GM18873 (cell line): ENCODE measurements at regions not wholly inside any gene's neighbourhood (a gene's known extent, or its start where the extent isn't known, plus 50 kb on each side); places are given as distances from the start of the nearest gene placed in this dataset.

ENCODE experiments used
- ATAC-seq: cut with Tn5 transposase; IDR thresholded peaks from one replicate; pipeline ENCODE4 v1.9.1; 2021; ENCODE audit warnings: mild to moderate bottlenecking, moderate library complexity, moderate number of reproducible peaks; ENCODE audit not compliant: unreplicated experiment, low FRiP score

DNA sequence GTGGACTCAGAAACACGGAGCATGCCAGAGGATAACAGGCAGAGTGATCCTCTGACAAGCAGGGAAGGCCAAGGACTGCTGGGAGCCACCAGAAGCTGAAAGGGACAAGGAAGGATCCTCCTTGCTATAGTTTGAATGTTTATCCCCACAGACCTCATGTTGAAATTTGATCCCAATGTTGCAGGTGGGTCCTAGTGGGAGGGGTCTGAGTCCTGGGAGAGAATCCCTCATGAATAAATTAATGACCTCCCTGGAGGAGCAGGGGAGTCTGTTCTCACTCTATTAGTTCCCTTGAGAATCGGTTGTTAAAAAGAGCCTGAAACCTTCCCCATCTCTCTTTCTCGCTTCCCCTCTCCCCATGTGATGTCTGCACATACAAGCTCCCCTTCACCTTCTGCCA, 124.4 kb downstream of the FBXO15 start:
- no peak for ATAC-seq

DNA sequence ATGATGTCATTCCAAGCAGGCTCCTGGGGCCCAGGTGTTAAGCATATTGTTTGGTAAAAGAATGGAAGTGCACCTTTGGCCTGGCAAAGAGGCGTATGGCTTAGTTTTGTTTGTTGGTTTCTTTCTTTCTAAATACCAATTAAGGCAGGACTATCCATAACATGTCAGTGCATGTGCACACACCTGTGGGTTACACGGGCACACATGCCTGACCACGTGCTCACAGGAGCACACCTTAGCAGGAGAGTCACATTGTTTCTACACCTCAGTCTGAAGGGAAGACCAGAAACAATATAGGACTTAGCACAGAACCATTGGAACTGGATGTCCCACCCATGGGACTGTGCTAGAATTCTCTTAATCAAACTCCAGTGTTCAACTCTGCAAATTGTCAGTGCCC, 127.8 kb downstream of the FBXO15 start:
- no peak for ATAC-seq

DNA sequence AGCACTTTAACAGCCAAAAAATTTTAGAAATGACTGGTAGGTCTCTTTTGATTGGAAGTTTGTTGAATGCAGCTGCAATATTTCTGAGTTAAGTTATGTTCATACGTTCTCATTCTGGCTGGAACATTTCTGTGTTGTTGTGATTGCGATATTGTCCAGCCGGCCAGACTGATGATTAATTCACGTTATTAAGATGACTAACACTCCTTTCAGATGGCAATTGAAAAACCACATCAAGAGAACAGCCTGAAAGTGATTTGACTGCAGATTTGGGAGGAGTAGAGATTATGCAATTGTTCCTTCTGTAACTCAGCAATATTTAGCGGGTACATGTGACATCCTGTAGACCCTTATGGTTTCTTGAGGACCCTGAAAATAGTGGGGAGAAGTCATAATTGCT, 133.7 kb downstream of the FBXO15 start:
- ATAC-seq = no peak

DNA sequence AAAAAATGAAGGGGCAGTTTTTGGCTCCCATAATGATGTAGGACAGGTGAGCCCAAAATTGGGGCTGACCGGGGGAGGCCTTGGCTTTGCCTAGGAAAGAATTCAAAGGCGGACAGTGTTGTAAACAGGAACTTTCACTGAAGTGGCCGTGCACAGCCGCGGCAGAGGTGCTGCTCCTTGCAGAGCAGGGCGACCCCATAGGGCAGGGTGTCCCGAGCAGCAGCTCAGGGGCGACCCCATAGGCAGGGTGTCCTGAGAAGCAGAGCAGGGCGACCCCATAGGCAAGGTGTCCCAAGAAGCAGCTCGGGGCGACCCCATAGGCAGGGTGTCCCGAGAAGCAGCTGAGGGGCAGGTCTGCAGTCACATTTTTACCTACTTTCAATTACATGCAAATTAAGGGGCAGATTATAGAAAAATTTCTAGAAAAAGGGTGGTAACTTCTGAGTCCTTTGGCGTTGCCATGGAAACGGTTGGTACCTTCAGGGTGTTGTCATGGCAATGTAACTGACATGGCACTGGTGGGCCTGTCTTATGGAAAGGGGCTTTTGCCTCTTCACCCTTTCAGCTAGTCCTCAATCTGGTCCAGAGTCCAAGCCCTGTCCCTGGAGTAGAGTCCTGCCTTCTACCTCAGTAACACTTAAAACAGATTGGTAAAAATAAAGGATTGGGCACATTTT, 134.5 kb downstream of the FBXO15 start:
- no peak for ATAC-seq

DNA sequence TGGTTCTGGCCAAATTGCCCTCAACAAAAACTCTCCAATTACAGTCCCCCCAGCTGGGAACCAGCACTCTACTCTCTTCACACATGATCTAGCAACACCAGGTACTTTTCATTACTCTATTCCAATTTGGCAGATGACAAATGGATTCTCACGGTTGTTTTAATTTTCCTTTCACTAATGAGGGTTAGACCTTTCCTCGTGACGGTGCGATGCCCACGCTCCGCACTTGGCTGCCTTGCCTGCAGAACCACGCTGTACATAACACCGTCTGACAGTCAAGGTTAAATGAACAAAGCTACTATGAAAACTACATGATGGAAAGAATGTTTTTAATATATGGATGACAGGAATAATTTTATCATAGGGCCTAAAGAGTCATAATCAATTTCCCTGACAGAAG, 141.5 kb downstream of the FBXO15 start:
- ATAC-seq = no peak

DNA sequence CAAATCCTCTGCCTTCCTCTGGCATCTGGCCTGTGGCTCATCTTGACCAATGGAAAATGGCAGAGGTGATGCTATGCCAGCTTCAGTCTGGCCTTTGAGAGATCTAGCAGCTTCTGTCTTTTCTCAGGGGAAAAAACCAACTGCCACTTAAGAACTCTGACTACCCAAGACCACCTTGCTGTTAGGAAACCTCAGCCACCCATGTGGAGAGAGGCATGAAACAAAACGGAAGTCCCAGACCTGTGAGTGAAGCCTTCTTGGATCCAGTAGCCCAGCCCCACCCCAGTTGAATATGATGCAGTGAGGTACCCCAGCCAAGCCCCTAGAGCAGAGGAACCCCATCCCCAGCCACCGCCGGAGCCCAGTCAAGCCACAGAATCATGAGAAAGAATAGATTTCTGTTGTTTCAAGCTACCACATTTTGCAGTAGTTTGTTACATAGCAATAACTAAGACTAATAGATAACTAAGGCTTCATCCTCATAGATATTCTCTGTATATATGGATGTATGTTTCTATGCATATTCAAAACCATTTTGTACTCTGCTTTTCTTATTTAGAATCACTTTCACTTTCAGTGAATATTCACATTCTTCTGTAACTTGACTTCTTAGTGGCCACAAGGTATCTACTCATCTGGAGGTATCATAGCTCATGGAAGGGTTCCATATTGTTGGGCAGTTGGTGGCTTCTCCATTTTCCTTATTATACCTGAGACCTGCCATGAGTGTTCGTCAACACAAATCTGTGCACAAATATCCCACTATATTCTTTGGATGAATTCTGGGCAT, 142.1 kb downstream of the FBXO15 start:
- no peak for ATAC-seq

DNA sequence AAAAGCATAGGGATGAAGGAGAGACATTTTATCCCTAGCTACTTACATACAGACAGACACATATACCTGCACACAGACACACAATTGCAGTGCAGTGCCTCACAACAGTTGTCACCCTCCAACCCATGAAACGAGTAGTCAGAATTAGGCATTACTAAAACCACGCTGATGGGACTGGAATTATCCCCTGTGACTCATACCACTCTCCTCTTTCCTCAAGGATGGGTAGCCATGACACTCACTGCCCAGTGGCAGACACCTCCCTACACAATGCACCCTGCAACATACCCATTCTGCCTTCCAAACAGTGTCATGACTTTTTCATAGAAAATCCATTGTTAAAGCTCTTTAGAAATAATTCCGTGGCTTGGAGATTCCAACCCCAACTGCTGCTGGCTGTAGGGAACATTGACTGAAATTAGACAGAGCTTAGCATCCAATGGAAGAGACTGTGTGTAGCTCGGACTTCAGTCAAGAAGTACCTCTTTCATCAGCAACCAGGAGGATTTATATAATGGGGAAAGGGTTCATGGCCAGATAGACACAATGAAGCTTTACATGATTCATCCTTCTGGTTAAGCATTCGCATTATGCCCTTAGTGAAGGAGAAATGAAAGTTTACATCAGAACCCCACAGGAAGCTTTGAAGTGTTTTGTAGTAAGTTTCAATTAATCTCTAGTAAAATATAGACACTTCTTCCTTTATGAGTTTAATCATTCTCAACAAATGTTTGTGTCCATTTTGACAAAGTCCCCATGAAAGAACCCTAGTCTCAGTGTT, 155.2 kb downstream of the FBXO15 start:
- ATAC-seq = no peak

DNA sequence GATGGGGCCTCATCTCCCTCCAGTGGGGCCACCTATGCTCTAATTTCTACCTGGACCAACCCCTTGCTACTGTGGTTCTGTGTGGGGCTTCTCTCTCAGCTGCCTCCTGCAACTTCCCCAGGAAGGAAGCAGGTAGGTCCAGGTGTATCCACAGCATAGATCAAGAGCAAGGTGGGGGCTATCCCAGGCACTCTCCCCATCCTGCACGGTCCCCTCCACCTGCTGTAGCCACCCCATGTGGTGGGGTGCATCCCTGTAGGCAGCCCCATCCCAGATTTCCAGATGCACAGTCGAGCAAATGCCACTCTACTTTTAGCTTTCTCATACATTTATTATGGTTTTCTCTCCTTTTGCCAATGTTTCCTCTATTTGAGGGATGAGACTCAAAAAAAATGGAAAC, 156.1 kb downstream of the FBXO15 start:
- no peak for ATAC-seq

DNA sequence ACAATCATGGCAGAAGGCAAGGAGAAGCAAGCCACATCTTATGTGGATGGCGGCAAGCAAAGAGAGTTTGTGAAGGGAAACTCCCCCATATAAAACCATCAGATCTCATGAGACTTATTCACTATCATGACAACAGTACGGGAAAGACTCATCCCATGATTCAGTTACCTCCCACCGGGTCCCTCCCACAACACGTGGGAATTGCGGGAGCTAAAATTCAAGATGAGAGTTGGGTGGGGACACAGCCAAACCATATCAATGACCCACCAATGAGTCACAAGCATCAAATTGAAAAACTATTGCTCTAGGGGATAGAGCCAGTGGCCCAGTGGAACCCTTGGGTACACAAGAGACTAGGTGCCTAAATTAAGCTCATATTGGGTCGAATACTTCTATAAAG, 157.4 kb downstream of the FBXO15 start:
- no peak for ATAC-seq

DNA sequence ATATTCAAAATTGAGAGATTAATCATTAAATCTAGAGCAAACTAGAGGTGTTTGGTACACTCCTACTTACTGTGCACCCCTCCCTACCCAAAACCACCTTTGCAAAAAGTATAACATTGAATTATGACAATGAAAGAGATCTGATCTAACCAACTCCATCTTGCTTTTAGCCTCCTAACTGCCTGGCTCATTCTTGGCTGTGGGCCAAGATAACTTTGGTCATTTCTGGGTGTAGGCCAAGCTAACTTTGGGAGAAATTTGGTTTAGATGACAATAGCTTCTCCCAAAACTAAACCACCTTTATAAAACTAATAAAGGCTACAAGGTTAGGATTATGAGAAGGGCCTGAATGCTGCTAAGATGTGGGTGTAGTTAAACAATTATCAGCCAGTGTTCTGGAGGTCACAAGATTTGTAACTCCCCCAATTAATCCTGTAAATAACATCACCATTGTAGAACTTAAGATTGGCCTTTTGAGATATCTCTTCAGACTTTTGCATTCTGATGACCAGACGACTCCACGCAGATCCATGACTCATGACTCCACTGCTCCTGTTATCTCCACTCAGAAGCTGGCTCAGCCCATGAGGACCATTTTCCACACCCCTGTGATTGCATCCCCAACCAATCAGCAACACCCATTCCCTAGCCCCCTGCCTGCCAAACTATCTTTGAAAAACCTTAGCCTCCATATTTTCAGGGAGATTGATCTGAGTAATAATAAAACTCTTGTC, 160.2 kb downstream of the FBXO15 start:
- no peak for ATAC-seq

DNA sequence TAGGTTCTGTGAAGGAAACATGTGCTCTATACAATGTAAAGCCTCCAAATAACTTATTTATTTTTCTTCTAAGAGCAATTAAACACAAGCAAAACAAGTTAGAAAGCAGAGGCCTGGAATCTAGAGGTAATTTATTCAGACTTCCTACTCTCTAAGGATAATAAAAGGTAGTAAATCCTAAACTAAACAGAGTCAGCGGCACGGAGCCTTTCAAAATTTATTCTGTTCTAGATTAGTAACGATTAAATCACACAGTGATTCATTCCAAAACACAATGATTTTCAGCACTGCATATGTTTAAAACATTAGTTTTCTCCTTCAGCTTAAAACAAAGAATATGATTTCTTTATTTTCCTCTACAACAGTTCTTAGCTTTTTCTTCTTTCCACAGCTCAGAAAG, 160.9 kb downstream of the FBXO15 start:
- no peak for ATAC-seq

DNA sequence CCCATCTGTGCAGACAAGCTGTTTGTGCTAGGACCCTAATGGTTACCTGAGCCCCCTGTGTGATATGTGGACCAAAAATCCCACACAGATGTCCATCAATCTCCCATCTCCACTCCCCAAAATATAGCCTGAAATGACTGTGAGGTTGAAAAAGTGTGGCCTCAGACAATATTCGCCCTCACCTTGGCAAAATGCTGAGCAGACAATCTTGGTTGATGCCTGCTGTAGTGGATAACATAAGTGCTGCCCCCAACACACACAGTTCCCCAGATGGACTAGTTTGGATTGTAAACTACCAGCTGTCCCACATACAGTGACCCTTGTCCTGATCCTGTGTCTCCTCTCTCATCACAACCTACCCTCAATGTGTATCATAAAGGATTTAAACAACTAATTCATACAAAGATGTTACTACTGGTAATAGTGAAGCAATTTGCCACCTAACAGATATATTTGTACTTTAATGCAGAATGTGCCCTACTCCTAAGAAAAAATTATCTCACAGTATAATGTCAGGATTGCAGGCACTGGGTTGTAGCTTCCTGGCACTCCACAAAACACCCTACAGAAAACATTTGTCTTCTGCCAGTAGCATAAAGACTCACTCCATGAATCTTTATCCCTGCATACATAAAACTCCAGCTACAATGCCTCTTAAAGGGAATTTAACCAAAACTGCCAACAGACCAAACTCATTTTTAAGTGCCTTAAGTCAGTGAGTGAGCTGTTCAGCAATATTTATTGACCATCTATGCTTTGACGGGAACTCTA, 161.6 kb downstream of the FBXO15 start:
- ATAC-seq = no peak

DNA sequence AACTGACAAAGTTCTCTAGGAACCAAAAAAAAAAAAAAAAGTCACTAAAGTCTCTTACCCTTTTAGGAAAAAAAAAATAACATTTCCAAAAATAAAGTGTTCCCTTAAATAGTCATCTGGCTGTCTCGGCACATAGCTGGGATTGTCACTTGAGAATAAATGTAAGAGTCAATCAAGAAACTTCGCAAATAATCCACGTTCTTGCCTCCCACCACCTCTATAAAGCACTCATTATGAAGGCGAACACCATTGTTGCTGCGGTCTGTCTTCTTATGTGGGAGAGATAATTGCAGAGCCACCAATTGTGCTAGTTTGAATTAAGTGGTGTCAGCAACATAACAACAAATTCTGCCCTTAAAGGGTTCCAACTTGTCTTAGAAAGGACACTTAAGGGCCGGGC, 163.7 kb downstream of the FBXO15 start:
- ATAC-seq = no peak

DNA sequence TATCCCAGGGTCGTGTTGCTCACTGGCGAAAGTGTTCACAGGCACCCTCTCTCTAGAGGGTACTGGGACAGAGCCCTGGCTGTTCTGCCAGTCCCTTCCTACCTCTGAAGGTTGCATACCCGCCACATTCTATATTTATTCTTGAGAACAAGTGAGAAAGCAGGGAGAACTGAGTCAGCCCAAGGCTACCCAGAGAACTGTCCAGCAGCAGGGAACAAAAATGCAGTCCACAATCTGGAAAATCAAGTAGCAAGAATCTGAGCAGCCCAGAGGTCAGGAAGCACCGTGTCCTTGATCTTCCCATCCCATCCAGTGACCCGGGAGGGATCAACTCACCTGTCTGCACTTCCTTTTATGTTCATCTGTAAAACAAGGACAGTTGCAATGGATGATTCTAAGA, 164.1 kb downstream of the FBXO15 start:
- ATAC-seq = no peak

DNA sequence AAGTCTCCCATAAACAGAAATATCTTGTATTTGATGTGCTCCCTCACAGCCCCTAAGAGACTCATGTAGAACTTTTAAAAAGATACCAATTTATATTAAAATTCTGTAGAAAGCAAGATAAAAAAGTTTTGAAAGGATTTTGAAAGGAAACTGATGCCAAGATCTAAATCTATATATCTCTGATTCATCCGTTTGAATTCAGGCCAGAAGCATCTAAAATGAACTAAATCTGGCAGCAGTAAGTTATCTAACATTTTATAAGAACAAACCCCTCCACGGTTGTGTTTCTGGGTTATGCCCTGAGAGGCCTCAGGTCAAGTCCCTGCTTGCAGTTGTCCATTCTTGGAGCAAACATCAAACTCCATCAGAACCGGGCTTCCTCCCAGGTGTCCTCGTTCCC, 165.8 kb downstream of the FBXO15 start:
- no peak for ATAC-seq

DNA sequence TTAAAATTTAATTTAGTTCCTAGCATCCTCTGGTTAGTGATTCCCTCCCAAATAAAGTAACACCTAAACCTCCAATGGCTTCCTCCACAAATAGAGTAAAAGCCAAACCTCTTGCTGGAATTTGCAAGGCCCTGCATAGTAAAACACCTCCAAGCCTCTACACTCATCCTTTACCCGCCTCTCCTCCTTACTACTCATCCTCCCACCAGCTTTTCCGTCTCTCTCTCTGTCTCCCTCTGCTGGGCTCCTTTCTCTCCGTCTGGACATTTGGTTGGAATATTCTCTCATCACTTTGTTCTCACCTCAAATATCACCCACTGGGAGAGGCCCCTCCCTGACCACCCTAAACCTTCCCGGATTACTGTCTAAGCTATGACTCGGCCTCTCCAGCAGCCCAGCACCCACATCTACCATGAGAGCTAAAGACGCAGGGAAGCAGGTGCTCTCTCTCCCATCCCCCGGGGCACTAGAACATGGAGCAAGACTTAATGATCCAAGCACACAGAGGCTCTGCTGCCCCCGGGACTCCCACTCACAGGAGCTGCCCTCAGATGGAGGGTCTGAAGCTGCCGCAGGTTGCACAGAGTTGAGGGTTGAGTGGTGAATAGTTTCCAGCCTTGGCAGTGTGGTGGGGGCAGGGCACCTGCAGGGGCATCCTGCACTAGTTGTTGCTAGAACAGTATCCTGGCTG, 167.2 kb downstream of the FBXO15 start:
- no peak for ATAC-seq

DNA sequence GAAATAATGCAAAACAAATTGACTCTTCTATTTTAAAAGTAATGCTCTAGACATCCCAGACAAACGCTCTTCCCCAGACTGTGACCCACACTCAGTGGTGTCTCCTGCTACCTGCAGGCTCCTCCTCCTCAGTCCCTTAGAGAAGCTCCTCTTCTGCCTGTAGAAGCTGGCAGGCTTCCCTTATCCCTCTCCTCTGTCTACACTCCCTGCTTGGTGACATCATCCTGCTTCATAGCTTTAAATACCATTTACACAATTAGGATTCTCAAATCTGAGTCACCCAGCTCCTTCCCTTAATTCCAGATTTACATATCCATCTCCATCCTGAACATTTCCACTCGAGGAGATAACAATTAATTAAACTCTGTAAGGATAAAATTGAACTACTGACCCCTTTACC, 167.9 kb downstream of the FBXO15 start:
- no peak for ATAC-seq

DNA sequence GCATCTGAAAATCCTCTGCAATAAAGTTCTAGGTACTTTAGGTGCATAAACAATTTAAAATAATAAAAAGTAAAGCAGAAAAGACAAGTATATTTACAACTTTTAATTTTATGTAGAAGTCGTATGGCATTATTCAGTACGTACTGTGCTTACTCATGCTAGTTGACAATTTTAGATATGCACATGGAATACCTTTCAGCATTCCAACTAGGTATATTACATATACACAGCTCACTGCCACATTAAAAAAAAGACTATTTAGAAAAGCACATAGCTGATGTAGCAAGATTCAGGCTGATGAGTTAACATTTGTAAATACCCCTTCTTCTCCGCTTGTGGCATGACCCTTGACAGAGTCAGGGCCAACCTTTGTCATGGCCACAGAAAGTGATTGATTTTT, 171.2 kb downstream of the FBXO15 start:
- ATAC-seq = no peak

DNA sequence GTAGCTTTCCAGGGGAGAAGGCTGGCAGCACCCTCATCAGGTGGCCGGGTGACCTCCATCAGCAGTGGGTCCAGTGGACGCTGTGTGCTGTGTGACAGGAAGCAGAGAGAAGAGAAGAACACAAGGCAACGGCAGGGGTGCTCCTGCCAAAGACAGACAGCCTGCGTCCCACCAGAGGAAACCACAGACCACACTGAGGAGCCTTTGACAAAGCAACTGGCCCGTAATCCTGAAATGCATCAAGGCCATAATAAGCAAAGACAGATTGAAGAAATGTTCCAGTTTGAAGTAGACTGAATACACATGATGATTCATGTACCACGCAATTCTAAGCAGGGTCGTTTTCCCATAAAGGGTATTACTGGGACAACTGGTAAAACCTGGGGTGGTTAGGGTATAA, 172.4 kb downstream of the FBXO15 start:
- ATAC-seq = no peak

DNA sequence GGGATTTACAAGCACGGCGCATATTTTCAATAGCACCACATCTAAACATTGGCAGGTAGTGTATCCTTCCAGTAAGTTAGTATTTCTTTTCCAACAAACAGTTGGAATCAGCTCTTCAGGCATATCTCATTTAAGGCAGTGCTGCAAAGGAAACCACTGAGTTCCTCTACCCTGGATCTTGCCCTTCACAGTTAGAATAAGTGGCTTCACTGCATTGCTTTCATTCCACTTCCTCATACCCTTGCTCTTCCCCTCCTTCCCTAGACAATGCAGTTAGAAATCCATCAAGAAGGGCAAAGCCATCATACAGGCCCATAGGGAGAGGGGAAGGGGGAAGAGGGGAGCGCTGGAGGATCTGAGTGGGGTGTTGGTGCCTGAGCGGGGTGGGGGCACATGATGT, 173.7 kb downstream of the FBXO15 start:
- no peak for ATAC-seq
